Bronchial epithelial cell (primary cell): ENCODE measurements at regions not wholly inside any gene's neighbourhood (a gene's known extent, or its start where the extent isn't known, plus 50 kb on each side); places are given as distances from the start of the nearest gene placed in this dataset.

Source experiments
- DNase-seq: peaks from one replicate; pipeline ENCODE4 v3.0.0-alpha.2; 2010; ENCODE audit warnings: low read depth
- FAIRE-seq: peaks from 2 replicates; lab custom pipeline; 2011; peaks lifted over from hg19 to GRCh38; lab: Jason Lieb, UNC
- H3K27me3 ChIP-seq: 2 replicates; pipeline ENCODE4 v1.5.1; 2011; ENCODE audit warnings: low read length; ENCODE audit not compliant: control insufficient read depth, insufficient read depth
- H3K36me3 ChIP-seq: 2 replicates; pipeline ENCODE4 v1.5.1; 2011; ENCODE audit warnings: low read length; ENCODE audit not compliant: control insufficient read depth, insufficient read depth
- H3K4me3 ChIP-seq: 2 replicates; pipeline ENCODE4 v1.5.1; 2011; ENCODE audit warnings: mild to moderate bottlenecking, low read depth, low read length, control low read depth
- TF ChIP-seq, protein P1 (sequence below): IDR thresholded peaks from 2 replicates; pipeline ENCODE4 v1.5.1; 2011; ENCODE audit warnings: mild to moderate bottlenecking, moderate library complexity, low read length, control low read depth, inconsistent platforms; ENCODE audit not compliant: insufficient read depth, severe bottlenecking

DNA sequence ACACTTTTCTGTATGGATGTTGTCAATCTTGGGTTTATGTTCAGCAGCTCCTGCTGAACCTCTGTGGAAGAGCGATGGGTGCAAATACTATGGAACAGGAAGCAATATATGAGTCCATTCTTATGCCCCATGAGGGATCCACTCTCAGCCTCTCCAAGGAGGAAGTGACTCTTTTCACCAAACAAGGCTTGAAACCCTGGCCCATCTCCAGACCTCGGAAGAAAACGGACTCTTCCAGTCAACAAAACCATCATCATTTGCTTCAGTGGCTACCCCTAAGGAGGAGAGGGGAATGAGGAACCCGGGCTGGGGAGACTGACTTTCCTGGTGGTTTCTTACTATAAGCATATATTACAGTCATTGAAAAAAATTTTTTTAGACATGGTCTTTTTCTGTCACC, 206.2 kb downstream of the AXIN2 start:
- Histone ChIP-seq H3K36me3 (no peaks in the 10 kb centered on the region), H3K4me3 (no peak overlapping the region), H3K27me3 (no peaks in the 10 kb centered on the region)
- TF ChIP-seq, protein P1, sequence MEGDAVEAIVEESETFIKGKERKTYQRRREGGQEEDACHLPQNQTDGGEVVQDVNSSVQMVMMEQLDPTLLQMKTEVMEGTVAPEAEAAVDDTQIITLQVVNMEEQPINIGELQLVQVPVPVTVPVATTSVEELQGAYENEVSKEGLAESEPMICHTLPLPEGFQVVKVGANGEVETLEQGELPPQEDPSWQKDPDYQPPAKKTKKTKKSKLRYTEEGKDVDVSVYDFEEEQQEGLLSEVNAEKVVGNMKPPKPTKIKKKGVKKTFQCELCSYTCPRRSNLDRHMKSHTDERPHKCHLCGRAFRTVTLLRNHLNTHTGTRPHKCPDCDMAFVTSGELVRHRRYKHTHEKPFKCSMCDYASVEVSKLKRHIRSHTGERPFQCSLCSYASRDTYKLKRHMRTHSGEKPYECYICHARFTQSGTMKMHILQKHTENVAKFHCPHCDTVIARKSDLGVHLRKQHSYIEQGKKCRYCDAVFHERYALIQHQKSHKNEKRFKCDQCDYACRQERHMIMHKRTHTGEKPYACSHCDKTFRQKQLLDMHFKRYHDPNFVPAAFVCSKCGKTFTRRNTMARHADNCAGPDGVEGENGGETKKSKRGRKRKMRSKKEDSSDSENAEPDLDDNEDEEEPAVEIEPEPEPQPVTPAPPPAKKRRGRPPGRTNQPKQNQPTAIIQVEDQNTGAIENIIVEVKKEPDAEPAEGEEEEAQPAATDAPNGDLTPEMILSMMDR = no peak
- FAIRE-seq (no peak), DNase-seq (no peak)

DNA sequence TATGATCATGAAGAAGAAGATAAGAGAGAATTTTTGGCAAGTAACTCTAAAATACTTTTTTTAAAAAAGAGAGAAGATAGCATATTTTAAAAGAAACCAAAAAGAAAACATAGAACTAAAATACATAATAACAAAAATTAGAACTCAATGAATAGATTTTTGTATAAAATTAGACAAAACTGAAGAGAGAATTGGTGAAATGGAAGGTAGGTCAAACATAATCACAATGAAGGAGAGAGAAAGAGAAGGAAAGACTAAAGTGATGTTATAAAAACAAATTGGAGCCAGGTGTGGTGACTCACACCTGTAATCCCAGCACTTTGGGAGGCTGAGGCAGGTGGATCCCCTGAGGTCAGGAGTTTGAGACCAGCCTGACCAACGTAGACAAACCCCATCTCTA, 211.5 kb downstream of the AXIN2 start:
- TF ChIP-seq, protein P1 = no peak
- H3K4me3 ChIP-seq = no peak overlapping the region
- no peaks in the 10 kb centered on the region for H3K36me3 ChIP-seq
- no peaks in the 10 kb centered on the region for H3K27me3 ChIP-seq
- no peak for FAIRE-seq
- no peak for DNase-seq

GRCh38 chr17:65346166-65346565, 209.0 kb downstream of the RGS9 start:
- FAIRE-seq = no peak
- TF ChIP-seq, protein P1 = no peak
- no peaks in the 10 kb centered on the region for H3K36me3 ChIP-seq
- H3K27me3 ChIP-seq = no peaks in the 10 kb centered on the region
- no peak for DNase-seq
- no peak overlapping the region for H3K4me3 ChIP-seq

DNA sequence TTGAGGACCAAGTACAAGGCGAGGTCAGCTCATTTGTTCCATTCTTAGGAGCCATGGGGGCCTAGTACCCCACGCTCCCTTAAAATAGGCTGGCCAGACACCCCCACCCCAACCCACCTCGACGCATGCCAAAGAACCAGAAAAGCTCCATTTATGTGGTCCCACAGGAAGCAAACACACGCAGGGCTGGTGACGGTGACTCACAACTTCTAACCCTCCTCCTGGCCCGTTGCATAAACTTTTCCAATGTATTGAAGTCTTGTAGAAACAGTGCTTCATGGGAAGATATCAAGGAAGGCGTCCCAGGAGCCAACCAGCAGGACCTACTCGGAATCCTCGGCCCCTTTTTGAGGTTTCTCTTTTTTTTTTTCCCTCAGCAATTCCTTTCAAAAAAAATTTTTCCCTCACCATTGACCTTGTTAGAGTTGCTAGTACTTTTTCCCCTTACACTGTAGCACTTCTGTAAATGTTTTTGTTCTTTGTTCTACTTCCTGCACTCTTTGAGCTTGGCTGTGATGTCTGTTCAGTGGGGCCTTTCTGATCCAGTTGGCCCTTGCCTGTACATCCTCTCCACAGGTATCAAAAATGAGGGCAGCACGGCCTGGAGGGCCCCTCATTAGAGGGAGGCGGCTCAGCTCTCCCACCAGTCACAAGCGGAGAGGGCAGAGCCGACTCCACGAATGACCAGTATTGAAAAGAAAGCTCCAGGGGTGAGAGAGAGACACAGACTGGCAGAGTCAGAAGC, 208.3 kb downstream of the RGS9 start:
- no peak overlapping the region for H3K4me3 ChIP-seq
- H3K27me3 ChIP-seq = no peaks in the 10 kb centered on the region
- TF ChIP-seq, protein P1 = no peak
- no peaks in the 10 kb centered on the region for H3K36me3 ChIP-seq
- DNase-seq = no peak
- no peak for FAIRE-seq

GRCh38 chr17:65340401-65340800, 203.2 kb downstream of the RGS9 start:
- Histone ChIP-seq H3K4me3 (no peak overlapping the region), H3K27me3 (no peaks in the 10 kb centered on the region), H3K36me3 (no peaks in the 10 kb centered on the region)
- no peak for DNase-seq
- TF ChIP-seq, protein P1 = no peak
- FAIRE-seq = no peak

DNA sequence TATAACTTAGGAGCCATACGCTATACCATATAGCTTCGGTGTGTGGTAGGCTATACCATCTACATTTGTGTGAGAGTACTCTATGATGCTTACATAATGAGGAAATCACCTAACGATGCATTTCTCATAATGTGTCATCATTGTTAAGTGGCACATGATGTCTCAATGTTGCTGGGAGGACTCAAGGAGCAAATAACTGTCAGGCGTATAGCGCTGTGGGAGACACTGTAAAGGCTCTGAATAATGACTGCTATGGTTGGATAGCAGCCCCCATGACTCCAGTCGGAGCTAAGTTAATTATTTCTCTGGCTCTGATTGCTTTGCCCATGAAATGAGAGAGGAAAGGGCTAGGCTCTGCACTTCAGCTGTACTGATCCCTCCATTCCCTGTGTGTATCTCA, 197.2 kb downstream of the RGS9 start:
- no peak overlapping the region for H3K4me3 ChIP-seq
- TF ChIP-seq, protein P1 = no peak
- DNase-seq (peak; percentile 67), FAIRE-seq (no peak)
- H3K36me3 ChIP-seq = no peaks in the 10 kb centered on the region
- no peaks in the 10 kb centered on the region for H3K27me3 ChIP-seq
